BJ (cell line): ENCODE measurements at regions not wholly inside any gene's neighbourhood (a gene's known extent, or its start where the extent isn't known, plus 50 kb on each side); places are given as distances from the start of the nearest gene placed in this dataset.

ENCODE experiments used
- CTCF ChIA-PET: fragments of 350-600 bp; formaldehyde crosslinking; extraction: SDS; loops from one replicate; lab custom pipeline; 2021; ENCODE audit warnings: antibody characterized with exemption, inconsistent platforms; lab: Yijun Ruan, JAX
- POLR2A ChIA-PET: fragments of 300-600 bp; sonication (Branson Sonifier 250); formaldehyde crosslinking; extraction: SDS; loops from one replicate; lab custom pipeline; 2021; ENCODE audit warnings: antibody characterized with exemption; lab: Charles Lee
- DNase-seq: peaks from one replicate; pipeline ENCODE4 v3.0.0-alpha.2; 2011; ENCODE audit warnings: low read depth
- H3K27me3 ChIP-seq: 2 replicates; pipeline ENCODE4 v1.6.0; 2011; ENCODE audit warnings: low read length; ENCODE audit not compliant: control insufficient read depth, insufficient read depth
- H3K36me3 ChIP-seq: 2 replicates; pipeline ENCODE4 v1.5.1; 2011; ENCODE audit warnings: low read length; ENCODE audit not compliant: control insufficient read depth, insufficient read depth
- H3K4me3 ChIP-seq: 2 replicates; pipeline ENCODE4 v1.5.1; 2011; ENCODE audit warnings: low read depth, mild to moderate bottlenecking, control low read depth, low read length
- TF ChIP-seq, protein P1 (sequence below): IDR thresholded peaks from 2 replicates; pipeline ENCODE4 v1.5.1; 2011; ENCODE audit warnings: low read depth, mild to moderate bottlenecking, control low read depth, inconsistent platforms, low read length, moderate library complexity; ENCODE audit not compliant: insufficient read depth

DNA sequence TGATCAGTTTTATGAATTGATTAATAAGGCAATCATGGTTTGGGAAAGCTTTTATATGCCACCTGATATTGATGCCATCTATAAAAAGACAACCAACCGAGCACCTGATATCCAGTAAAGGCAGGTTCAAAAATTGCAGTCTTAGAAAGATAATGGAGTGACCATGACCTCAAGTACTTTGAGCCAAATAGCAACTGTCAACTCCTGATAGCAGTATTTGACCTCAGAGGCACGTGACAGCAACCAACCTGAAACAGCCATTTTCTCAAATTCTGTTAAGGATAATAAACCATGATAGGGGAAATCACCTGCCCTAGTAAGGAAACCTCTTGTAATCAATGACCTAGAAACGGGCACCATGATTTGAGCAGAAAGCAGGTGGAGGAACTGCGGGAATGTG lies 77.1 kb upstream of the NFE2L3 start:
- peaks cover 5% of the 10 kb centered on the region for H3K27me3 ChIP-seq
- TF ChIP-seq, protein P1, sequence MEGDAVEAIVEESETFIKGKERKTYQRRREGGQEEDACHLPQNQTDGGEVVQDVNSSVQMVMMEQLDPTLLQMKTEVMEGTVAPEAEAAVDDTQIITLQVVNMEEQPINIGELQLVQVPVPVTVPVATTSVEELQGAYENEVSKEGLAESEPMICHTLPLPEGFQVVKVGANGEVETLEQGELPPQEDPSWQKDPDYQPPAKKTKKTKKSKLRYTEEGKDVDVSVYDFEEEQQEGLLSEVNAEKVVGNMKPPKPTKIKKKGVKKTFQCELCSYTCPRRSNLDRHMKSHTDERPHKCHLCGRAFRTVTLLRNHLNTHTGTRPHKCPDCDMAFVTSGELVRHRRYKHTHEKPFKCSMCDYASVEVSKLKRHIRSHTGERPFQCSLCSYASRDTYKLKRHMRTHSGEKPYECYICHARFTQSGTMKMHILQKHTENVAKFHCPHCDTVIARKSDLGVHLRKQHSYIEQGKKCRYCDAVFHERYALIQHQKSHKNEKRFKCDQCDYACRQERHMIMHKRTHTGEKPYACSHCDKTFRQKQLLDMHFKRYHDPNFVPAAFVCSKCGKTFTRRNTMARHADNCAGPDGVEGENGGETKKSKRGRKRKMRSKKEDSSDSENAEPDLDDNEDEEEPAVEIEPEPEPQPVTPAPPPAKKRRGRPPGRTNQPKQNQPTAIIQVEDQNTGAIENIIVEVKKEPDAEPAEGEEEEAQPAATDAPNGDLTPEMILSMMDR: no peak
- POLR2A ChIA-PET: no interaction called here
- no peak overlapping the region for H3K4me3 ChIP-seq
- no peak for DNase-seq
- H3K36me3 ChIP-seq: no peaks in the 10 kb centered on the region
- CTCF ChIA-PET: interaction anchor here (1.2 kb wide), 1 partner anchor 290 kb away, joined by 4 read pairs; no protein-coding TSS in a partner anchor

DNA sequence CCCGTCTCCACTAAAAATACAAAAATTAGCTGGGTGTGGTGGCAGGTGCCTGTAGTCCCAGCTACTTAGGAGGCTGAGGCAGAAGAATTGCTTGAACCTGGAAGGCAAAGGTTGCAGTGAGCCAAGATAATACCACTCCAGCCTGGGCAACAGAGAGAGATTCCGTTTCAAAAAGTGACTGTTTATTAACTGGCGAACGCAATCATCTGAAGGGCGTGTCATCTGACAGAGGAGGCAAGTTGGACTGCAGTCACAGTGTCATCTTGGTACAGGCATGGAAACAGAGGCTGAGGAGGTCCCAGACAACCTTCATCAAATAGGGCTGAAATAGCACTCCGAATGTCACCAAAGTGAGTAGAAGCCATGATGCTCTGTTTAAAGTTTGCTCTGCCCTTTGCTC lies 75.3 kb upstream of the NFE2L3 start:
- DNase-seq: no peak
- CTCF ChIA-PET: no interaction called here
- H3K27me3 ChIP-seq: peaks cover 6% of the 10 kb centered on the region
- H3K4me3 ChIP-seq: no peak overlapping the region
- TF ChIP-seq, protein P1: no peak
- H3K36me3 ChIP-seq: no peaks in the 10 kb centered on the region
- POLR2A ChIA-PET: interaction anchor here (0.6 kb wide), 1 partner anchor 127 kb away, joined by 5 read pairs; no protein-coding TSS in a partner anchor

DNA sequence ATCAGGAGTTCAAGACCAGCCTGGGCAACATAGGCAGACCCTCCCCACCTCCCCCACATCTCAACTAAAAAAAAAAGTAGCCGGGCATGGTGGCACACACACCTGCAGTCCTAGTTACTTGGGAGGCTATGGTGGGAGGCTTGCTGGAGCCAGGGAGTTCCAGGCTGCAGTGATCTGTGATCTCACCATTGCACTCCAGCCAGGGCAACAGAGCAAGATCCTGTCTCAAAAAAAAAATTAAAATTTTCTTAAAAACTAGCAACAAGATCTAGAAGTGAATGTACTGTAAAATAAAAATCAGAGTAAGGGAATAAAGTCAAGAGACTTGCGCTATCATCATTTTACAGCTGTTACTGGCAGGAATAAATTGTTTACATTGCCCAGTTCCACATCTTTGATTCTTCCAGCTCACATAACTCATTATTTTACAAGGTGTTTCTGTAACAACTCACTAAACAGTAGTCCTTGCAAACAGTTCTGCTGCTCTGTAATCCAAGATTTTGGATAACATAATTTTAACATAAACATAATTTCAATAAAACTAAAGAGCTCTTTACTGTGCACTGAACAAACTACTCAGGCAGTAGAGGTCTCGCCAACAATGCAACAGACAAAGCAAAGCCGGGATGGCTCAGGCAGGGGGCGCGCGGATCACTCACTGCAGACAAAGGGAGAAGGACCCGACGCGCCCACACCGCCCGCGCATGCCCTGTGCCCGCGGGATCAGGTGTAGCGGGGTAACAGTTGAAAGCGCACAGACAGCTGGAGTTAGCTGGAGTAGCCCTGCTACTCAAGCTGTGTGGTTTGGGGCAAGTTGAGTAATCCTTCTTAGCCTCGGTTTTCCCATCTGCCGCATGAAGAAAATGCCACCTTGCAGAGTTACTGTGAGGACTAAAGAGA lies 73.3 kb upstream of the NFE2L3 start:
- H3K27me3 ChIP-seq: peaks cover 6% of the 10 kb centered on the region
- no peak for DNase-seq
- ChIA-PET CTCF (interaction anchor here (0.7 to 2.4 kb wide), 7 partner anchors 12 to 291 kb away, joined by 3 to 9 read pairs (median 4); no protein-coding TSS in a partner anchor), POLR2A (no interaction called here)
- TF ChIP-seq, protein P1: peak; percentile 44
- H3K36me3 ChIP-seq: no peaks in the 10 kb centered on the region
- no peak overlapping the region for H3K4me3 ChIP-seq

DNA sequence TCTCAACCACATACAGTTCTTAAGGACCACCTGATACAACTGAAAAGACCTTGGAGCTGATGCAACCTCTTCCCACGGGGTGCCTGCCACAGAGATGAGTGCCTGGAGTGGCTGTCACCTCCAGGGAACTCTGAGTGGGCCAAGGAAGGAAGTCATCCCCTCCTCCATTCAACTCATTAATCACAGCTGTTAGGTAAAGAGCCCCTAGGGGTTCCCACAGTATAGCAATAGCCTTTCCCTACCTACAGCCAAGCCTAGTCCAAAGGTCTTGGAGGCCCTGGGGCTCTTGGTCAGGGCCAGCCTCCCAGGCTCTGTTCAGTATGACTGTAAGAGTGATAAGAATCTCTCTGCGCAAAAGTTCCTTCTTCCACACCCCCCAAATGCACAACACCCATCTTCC lies 70.4 kb upstream of the NFE2L3 start:
- Histone ChIP-seq H3K36me3 (no peaks in the 10 kb centered on the region), H3K27me3 (peaks cover 6% of the 10 kb centered on the region), H3K4me3 (no peak overlapping the region)
- TF ChIP-seq, protein P1: no peak
- ChIA-PET CTCF (interaction anchor here (1.6 kb wide), 1 partner anchor 9 kb away, joined by 5 read pairs; no protein-coding TSS in a partner anchor), POLR2A (no interaction called here)
- no peak for DNase-seq

DNA sequence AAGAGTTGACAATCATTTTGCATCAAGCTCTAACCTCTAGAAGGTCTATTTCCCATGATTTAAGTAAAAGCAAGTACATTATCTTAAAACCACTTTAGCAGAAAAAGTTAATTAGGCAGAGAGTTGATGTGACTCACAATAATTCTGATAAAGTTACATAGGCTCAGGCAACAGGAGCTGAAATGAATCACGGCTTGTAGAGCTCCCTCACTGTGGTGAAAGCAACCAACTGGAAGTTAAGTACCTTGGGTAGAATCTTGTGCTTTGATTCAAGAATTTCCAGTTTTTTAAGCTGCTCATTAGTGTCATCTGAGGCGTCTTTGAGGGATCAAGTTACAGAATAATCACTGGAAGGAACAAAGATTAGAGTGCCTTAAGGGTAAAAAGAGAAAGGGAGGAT lies 68.9 kb upstream of the NFE2L3 start:
- Histone ChIP-seq H3K36me3 (no peaks in the 10 kb centered on the region), H3K4me3 (no peak overlapping the region), H3K27me3 (peaks cover 7% of the 10 kb centered on the region)
- no peak for DNase-seq
- ChIA-PET CTCF (interaction anchor here (0.6 to 3.7 kb wide), 9 partner anchors 8 to 671 kb away, joined by 3 to 26 read pairs (median 4); no protein-coding TSS in a partner anchor), POLR2A (no interaction called here)
- TF ChIP-seq, protein P1: no peak
